Thoracic aorta (tissue), 2 donors: ENCODE measurements at regions not wholly inside any gene's neighbourhood (a gene's known extent, or its start where the extent isn't known, plus 50 kb on each side); places are given as distances from the start of the nearest gene placed in this dataset.

Source experiments
- ATAC-seq: fragments of 150-250 bp; one replicate; pipeline ENCODE4 v1.8.0; 2017; ENCODE audit warnings: low read depth; ENCODE audit not compliant: insufficient number of reproducible peaks, low FRiP score
- DNase-seq: peaks from one replicate; pipeline ENCODE4 v3.0.0-alpha.2; 2020; ENCODE audit warnings: low spot score
- H3K27ac ChIP-seq, 2 donors: fragments of 200-600 bp; sonication (generic); 1 replicate in 1 of 2; 2 replicates in 1 of 2; pipeline ENCODE4 v1.5.1; 2016; ENCODE audit warnings: mild to moderate bottlenecking in 2 of 2, moderate library complexity in 2 of 2
- H3K27me3 ChIP-seq: fragments of 200-600 bp; sonication (generic); replicated peaks from 2 replicates; pipeline ENCODE4 v1.6.0; 2016; ENCODE audit warnings: mild to moderate bottlenecking; ENCODE audit not compliant: insufficient read depth
- H3K36me3 ChIP-seq: fragments of 200-600 bp; sonication (generic); one replicate; pipeline ENCODE4 v1.5.1; 2016
- H3K4me1 ChIP-seq, 2 donors: fragments of 200-600 bp; sonication (generic); 1 replicate in 1 of 2; 2 replicates in 1 of 2; pipeline versions ENCODE4 v1.5.1 to v1.6.0; 2016; ENCODE audit warnings: low read depth in 2 of 2, mild to moderate bottlenecking in 1 of 2; ENCODE audit not compliant: control insufficient read depth in 1 of 2
- H3K4me3 ChIP-seq: fragments of 200-600 bp; sonication (generic); 2 replicates; pipeline ENCODE4 v1.5.1; 2016; ENCODE audit warnings: mild to moderate bottlenecking
- H3K9me3 ChIP-seq: fragments of 200-600 bp; sonication (generic); 2 replicates; pipeline ENCODE4 v1.5.1; 2016
- CTCF ChIP-seq: fragments of 200-600 bp; sonication (generic); IDR thresholded peaks from one replicate; pipeline ENCODE4 v1.5.1; 2019; ENCODE audit warnings: antibody characterized with exemption

DNA sequence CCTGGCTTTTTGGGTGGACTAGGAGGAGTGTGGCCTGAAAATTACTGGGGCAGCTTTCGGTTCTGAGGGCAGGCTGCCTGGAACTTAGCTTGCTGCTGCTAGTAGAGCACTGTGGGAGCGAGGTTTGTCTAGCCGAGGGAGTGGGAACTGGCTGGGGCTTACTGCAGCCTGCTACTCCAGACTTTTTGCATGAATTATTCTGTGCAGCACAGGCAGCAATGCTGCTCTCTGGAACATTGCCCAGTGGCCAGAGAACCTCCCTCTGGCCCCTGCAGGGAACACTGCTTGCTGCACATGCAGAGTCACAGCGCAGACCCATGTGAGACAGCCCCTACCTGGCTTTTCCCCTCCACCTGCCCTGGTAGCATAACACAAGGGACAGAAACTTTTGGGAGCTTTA lies 263.9 kb upstream of the SLITRK2 start:
- Histone ChIP-seq H3K4me1 (no peaks in the 10 kb centered on the region), H3K36me3 (no peaks in the 10 kb centered on the region), H3K4me3 (no peak overlapping the region), H3K27ac (no peak overlapping the region), H3K27me3 (no peaks in the 10 kb centered on the region), H3K9me3 (no peaks in the 10 kb centered on the region)
- TF ChIP-seq CTCF = no peak
- ATAC-seq (no peak), DNase-seq (no peak)

GRCh38 chrX:145563159-145563558 lies 254.5 kb upstream of the SLITRK2 start:
- Histone ChIP-seq H3K36me3 (no peaks in the 10 kb centered on the region), H3K4me3 (no peak overlapping the region), H3K9me3 (no peaks in the 10 kb centered on the region), H3K27ac (no peak overlapping the region), H3K4me1 (no peaks in the 10 kb centered on the region), H3K27me3 (no peaks in the 10 kb centered on the region)
- ATAC-seq = no peak
- TF ChIP-seq CTCF = no peak
- DNase-seq = no peak

GRCh38 chrX:145609951-145610511 lies 207.6 kb upstream of the SLITRK2 start:
- TF ChIP-seq CTCF = no peak
- H3K4me1 ChIP-seq = no peaks in the 10 kb centered on the region
- H3K4me3 ChIP-seq = no peak overlapping the region
- no peaks in the 10 kb centered on the region for H3K27me3 ChIP-seq
- H3K9me3 ChIP-seq = no peaks in the 10 kb centered on the region
- ATAC-seq = no peak
- DNase-seq = no peak
- no peaks in the 10 kb centered on the region for H3K36me3 ChIP-seq
- H3K27ac ChIP-seq = no peak overlapping the region

DNA sequence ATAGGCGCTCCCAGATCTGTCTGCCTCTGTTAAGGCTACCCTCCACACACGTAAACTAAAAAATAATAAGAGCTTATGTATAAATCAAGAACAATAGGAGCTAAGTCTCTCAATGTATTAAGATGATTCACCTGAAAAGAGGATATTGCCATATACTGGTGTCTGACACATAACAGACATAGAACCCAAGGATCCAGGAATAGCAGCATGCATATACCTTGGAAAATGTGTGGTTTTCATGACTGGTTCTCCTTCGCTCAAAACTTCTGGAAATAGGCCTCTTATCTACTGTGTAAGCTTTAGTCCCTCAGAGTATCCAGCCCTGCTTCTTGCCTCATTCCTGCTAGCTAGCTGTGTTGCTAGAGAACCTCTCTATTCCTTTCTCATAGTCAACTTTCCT lies 203.7 kb upstream of the SLITRK2 start:
- Histone ChIP-seq H3K36me3 (no peaks in the 10 kb centered on the region), H3K27me3 (no peaks in the 10 kb centered on the region), H3K4me1 (no peaks in the 10 kb centered on the region), H3K27ac (no peak overlapping the region), H3K4me3 (no peak overlapping the region), H3K9me3 (no peaks in the 10 kb centered on the region)
- DNase-seq (no peak), ATAC-seq (no peak)
- TF ChIP-seq CTCF = no peak

DNA sequence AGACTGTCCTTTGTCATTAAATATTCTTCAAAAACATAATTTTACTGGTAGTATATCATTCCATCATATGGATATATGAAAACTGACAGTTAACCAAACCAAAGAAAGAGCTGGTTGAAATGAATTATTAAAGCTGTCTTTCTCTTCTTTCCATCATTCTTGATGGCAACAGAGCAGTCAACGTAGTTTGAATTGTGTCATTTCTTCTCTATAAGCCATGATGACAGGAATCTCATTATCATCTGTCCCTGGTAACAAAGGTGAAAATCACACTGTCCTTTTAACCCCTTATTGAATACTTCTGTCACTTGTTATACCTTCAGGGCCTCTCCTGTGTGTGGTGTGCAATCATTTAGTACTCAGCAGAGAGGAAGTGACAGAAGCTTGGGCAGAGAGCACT lies 197.0 kb upstream of the SLITRK2 start:
- H3K36me3 ChIP-seq = no peaks in the 10 kb centered on the region
- no peaks in the 10 kb centered on the region for H3K27me3 ChIP-seq
- H3K4me1 ChIP-seq = no peaks in the 10 kb centered on the region
- H3K4me3 ChIP-seq = no peak overlapping the region
- ATAC-seq (no peak), DNase-seq (no peak)
- H3K9me3 ChIP-seq = no peaks in the 10 kb centered on the region
- H3K27ac ChIP-seq = no peak overlapping the region
- no peak for TF ChIP-seq CTCF
